22Rv1 (cell line): ENCODE measurements at regions not wholly inside any gene's neighbourhood (a gene's known extent, or its start where the extent isn't known, plus 50 kb on each side); places are given as distances from the start of the nearest gene placed in this dataset.

Experiments used
- H3K27ac ChIP-seq: fragments of 450-650 bp; 2 replicates; pipeline ENCODE4 v1.5.1; 2017
- ZFX ChIP-seq: fragments of 450-650 bp; IDR thresholded peaks from 2 replicates; pipeline ENCODE4 v1.6.1; 2017; ENCODE audit warnings: antibody characterized with exemption, borderline replicate concordance
- TF ChIP-seq, protein P1 (sequence below): fragments of 450-650 bp; IDR thresholded peaks from 2 replicates; pipeline ENCODE4 v1.5.1; 2017; ENCODE audit warnings: mild to moderate bottlenecking

DNA sequence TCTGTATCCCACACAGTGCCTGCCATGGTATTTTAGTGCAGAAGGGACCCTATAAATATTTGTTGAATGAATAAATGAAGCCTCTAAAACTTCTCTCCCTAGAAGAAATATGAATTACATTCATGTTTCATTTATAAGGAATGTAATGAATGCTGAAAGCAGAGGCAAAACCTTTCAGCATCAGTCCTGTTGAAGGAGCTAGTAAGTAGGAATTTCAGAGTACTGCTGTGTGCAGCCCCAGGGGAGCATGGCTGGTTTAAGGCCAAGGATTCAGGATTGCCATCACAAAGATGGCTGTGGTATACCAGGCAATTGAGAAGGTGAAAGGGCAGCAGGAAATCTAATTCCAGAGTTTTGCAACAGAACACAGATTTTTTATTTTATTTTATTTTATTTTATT lies 1131.4 kb downstream of the IGSF11 start:
- no peak overlapping the region for H3K27ac ChIP-seq
- TF ChIP-seq, protein P1, sequence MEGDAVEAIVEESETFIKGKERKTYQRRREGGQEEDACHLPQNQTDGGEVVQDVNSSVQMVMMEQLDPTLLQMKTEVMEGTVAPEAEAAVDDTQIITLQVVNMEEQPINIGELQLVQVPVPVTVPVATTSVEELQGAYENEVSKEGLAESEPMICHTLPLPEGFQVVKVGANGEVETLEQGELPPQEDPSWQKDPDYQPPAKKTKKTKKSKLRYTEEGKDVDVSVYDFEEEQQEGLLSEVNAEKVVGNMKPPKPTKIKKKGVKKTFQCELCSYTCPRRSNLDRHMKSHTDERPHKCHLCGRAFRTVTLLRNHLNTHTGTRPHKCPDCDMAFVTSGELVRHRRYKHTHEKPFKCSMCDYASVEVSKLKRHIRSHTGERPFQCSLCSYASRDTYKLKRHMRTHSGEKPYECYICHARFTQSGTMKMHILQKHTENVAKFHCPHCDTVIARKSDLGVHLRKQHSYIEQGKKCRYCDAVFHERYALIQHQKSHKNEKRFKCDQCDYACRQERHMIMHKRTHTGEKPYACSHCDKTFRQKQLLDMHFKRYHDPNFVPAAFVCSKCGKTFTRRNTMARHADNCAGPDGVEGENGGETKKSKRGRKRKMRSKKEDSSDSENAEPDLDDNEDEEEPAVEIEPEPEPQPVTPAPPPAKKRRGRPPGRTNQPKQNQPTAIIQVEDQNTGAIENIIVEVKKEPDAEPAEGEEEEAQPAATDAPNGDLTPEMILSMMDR, result no peak
- no peak for TF ChIP-seq ZFX

DNA sequence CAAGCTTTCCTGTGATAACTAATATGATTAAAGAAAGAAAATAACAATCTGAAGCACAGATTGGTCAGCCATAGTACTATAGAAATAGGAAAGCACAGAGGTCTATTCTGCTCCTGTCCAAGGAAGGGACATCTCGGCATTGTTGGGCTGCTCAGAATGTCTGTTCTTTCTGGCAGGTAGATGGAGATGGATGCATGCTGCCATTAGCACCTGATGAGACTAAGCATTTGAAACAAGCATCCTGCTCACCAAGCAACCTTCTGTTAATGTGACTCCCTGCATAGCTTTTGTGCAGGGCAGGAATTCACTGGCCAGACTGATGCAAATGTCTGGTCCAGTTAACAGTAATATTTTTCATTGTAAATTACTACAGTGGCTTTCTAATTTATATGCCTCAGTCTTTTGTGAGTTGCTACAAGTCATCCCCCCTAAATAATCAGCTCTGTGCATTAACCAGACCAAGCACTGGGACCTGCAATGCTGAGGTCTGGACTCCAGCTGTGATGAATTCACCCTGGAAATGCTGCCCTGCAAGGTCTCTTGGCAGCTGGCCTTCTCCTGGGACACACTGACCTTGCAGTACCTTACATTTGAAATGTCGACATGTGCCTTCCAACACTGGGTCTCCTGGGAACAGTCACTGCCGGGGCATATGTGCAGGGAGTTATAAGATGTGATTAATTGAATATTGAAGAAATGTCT lies 1123.7 kb downstream of the IGSF11 start:
- no peak for TF ChIP-seq ZFX
- TF ChIP-seq, protein P1, result no peak
- H3K27ac ChIP-seq, result no peak overlapping the region

DNA sequence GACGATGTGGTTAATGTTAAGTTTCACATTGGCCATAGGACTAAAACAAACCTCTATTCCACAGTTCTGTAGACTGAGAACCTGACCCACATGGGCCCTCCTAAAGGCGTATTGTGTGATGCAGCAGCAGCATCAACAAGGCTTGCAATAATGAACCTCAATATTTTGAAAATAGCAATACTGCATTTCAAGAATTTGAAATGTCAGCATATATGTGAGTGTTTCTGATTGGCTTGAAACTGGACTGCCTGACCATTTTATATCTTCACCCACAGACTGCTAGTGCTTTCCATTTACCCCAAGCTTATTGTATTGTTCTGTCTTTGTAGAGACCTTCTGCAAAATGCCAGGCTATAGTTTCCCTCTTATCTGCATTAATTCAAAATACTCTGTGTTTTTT lies 1122.3 kb downstream of the IGSF11 start:
- TF ChIP-seq, protein P1, result no peak
- TF ChIP-seq ZFX, result no peak
- H3K27ac ChIP-seq, result no peak overlapping the region

DNA sequence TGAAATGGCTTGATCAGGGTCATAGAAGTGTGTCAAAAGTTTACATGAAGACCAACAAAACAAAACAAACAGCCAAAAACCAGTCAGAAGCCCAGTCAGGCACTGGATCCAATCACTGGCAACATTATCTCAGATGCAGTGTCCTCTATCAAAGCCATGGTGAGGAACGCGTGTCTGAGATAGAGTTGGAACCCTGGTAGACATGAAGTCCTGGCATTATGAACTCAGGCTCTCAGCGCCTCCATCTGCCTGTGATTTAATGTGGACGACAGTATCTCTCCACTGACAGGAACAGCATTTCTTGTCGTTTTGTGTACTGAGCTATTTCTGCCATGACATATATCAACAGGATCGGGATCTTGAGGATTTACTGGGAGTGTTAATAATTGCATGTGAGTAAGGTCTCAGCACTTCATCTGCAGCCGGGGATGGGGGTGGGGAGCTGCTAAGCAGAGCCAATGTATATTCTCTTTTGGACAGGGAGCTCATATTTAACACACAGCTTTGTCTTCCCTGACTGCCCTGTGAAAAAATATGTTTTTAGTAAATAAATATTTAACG lies 1120.0 kb downstream of the IGSF11 start:
- no peak for TF ChIP-seq ZFX
- TF ChIP-seq, protein P1, result no peak
- H3K27ac ChIP-seq, result no peak overlapping the region

GRCh38 chr3:117916839-117917238 lies 1117.8 kb downstream of the IGSF11 start:
- TF ChIP-seq ZFX, result no peak
- TF ChIP-seq, protein P1, result no peak

DNA sequence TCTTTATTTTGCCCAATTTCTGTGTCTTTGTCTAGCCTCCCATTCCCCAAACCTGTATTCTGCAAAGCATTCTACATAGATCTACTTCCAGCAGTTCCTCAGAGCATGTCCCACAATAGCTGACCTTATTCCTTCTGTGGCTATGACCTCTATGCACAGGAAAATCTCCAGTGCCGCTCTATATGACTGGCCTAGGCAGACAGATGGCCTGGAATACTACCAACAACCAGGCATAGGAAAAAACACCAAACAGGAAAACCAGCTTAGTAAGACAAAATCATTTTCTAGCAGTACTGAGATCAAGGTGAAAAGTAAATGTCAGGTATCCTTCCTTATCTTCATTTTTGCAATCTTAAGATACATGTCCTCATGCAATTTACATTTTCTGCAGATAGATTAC lies 1115.0 kb downstream of the IGSF11 start:
- H3K27ac ChIP-seq, result no peak overlapping the region
- TF ChIP-seq, protein P1, result no peak
- no peak for TF ChIP-seq ZFX

More at GRCh38 chr3:117916839-117917238, 1117.8 kb downstream of the IGSF11 start:
- H3K27ac ChIP-seq, result no peak overlapping the region

- TF ChIP-seq, protein P1, result no peak
- no peak for TF ChIP-seq ZFX
- H3K27ac ChIP-seq, result no peak overlapping the region
These were observed 1114.3 kb downstream of the IGSF11 start for GRCh38 chr3:117920253-117920898.
